Epithelial cell of prostate (primary cell): ENCODE measurements at regions not wholly inside any gene's neighbourhood (a gene's known extent, or its start where the extent isn't known, plus 50 kb on each side); places are given as distances from the start of the nearest gene placed in this dataset.

Source experiments
- DNase-seq: peaks from one replicate; pipeline ENCODE4 v3.0.0-alpha.2; 2011; ENCODE audit warnings: low read depth, low spot score
- H3K27ac ChIP-seq: fragments of 450-650 bp; 2 replicates; pipeline ENCODE4 v1.5.1; 2017; ENCODE audit warnings: mild to moderate bottlenecking

DNA sequence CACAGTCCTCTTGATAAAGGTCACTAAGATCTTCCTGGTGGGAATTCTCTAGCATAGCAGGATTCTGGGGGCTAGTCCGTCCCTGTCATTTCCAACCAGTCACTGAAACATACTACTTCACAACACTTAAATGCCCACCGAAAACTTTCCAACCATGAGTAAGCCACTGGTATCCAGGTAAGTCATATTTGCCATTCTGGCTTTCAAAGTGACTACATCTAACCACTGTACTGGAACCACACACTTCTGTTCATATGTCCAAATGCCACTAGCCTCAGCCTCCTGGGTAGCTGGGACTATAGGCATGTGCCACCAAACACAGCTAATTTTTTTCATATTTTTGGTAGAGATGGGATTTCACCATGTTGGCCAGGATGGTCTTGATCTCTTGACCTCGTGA lies 64.3 kb upstream of the VANGL1 start:
- DNase-seq, result no peak

DNA sequence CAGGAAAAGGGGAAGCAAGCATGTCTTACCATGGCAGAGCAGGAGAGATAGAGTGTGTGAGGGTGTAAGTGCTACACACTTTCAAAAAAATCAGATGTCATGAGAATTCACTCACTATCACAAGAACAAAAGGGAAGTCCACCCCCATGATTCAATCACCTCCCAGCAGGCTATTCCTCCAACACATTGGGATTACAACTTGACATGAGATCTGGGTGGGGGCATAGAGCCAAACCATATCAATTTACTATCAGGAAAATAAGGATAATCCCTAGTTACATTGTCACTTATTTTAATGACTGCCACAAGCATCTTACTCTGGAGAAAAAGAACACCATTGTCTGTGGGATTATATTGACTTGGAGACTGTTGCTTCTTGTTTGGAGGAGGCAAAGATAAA lies 66.1 kb upstream of the VANGL1 start:
- no peak for DNase-seq
- H3K27ac ChIP-seq, result no peak overlapping the region

More for the DNA sequence above, 64.3 kb upstream of the VANGL1 start:
- H3K27ac ChIP-seq, result no peak overlapping the region

GRCh38 chr1:115572710-115573109 lies 69.1 kb upstream of the VANGL1 start:
- no peak for DNase-seq
- H3K27ac ChIP-seq, result no peak overlapping the region

DNA sequence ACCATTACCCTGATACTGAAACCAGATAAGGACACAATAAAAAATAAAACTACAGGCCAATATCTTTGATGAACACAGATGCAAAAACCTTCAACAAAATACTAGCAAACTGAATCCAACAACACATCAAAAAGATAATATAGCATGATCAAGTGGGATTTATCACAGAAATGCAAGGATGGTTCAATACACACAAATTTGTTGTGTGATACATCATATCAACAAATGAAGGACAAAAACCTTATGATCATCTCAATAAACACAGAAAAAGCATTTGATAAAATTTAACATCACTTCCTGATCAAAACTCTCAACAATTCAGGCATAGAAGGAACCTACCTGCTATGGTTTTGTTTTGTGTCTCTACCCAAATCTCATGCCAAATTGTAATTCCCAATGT lies 74.3 kb upstream of the VANGL1 start:
- no peak for DNase-seq
- H3K27ac ChIP-seq, result no peak overlapping the region

DNA sequence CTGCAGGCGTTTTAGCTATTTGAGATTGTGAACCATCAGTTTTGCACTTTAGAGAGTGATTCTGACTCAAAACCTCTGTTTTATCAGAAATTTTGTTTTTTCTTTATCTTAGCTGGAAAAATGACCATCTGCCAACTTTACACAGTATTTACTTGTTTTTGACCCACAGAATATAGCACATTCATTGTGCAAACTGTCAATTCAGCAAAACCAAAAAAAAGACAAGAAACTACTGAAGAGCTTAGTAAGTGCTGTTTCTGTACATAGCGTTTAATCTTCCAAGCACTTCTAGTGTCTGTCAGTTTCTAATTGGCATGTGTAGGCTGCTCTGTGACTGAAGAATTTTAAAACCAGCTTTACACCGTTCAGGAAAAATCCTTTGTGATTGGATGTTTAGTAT lies 76.0 kb upstream of the VANGL1 start:
- H3K27ac ChIP-seq, result no peak overlapping the region
- no peak for DNase-seq

DNA sequence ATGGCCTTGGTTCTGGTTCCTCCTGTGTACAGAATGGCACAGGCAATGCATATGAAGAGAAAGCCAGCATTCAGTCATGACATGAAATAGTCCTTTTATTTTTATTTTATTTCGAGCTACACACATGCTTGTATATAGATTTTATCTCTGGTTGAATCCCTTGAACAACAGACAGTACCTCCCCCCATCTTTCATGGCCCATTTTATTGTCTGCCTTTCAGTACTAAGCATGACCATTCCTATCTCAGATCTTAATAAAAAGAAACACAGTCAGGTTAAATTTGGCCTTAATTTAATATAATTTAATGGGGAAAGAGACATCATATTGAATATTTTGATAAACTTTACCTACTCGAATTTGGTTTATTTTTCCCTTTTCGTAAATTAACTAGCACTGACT lies 76.4 kb upstream of the VANGL1 start:
- H3K27ac ChIP-seq, result no peak overlapping the region
- DNase-seq, result no peak

DNA sequence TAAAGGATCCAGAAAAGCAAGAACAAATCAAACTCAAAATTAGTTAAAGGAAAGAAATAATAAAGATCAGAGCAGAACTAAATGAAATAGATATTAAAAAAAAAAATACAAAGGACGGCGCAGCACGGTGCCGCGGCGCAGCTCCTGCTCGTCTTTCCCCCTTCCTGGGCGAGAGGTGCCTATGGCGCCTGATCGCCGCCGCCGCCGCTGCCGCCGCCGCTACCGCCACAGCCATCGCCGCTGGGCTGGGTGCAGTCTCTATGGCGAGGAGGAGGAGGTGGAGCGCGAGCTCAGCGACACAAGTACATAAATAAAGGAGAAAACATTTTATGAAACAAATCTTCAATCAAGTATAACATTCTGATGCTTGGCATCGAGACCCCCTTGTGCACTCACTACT lies 77.6 kb upstream of the VANGL1 start:
- no peak for DNase-seq
- no peak overlapping the region for H3K27ac ChIP-seq

- DNase-seq, result no peak
- no peak overlapping the region for H3K27ac ChIP-seq
Measured at GRCh38 chr1:115560027-115560426, 81.7 kb upstream of the VANGL1 start.

DNA sequence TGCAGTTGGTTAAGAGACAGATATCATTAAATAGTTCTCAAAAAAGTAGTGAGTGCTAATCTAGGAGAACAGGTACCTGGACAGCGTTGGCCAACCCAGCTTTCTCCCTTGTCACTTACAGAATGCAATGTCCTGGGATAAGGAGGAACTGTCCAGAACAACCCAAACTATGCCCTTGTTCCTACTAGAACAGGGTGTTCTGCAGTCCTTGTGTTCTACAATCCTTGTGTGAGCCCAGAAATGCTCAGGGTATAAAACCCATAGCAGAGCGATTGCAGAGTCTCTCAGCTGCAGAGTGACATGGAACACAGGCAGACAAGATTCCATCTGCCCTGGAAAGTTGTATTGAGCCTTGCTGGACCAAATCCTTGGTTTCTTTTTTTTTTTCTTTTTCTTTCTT lies 83.5 kb upstream of the VANGL1 start:
- no peak overlapping the region for H3K27ac ChIP-seq
- DNase-seq, result no peak

DNA sequence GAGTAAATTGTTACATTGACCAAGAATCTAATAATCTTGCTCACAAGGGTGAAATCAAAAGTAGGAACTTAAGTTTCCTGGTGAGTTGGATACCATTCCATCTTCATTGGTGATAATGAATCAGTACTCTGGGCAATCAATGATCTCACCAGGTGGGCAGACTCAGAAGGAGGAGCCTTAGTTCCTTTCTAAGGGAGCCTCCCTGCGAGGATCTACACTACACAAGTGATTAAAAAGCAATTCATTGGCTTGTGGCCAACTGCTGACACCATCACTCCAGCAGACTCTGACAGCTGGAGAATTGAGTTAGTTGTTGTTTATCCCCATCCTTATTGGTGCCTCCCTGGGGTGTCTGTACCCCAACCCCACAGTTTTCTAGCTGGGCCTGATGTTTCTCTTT lies 84.1 kb upstream of the VANGL1 start:
- H3K27ac ChIP-seq, result no peak overlapping the region
- DNase-seq, result peak; percentile 18

DNA sequence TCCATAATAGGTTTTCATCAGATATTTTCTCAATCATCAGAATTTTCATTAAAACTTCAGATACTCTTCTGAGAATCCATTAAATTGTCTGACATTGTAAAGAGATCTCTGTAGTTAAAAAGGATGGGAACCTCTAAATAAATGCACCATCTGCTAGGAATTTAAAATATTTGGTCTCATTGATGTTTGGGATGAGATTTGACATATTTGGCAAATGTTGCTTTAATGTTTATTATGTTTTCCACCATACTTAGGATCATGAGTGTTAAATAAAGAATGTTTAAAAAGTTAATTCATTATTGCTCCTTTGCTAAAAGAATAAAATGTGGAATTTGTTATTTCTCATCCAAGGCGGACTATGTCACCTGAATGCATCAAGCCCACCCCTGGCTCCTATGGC lies 85.5 kb upstream of the VANGL1 start:
- no peak for DNase-seq
- no peak overlapping the region for H3K27ac ChIP-seq

DNA sequence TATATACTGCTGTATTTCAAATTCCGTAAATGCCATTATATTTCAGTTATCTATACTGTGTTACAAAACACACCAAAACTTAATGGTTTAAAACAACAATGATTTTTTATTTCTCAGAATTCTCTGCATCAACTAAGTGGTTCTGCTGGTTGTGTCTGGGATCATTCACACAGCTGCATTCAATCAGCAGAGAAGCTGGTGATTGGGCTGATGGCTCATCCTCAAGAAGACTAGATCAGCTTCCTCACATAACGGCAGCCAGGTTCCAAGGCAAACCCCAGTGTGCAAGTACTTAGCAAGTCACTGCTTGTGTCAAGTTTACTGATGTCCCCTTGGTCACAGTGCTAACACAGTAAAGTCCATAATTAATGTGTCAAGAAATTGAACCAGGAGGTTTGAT lies 86.3 kb upstream of the VANGL1 start:
- DNase-seq, result no peak
- H3K27ac ChIP-seq, result no peak overlapping the region

DNA sequence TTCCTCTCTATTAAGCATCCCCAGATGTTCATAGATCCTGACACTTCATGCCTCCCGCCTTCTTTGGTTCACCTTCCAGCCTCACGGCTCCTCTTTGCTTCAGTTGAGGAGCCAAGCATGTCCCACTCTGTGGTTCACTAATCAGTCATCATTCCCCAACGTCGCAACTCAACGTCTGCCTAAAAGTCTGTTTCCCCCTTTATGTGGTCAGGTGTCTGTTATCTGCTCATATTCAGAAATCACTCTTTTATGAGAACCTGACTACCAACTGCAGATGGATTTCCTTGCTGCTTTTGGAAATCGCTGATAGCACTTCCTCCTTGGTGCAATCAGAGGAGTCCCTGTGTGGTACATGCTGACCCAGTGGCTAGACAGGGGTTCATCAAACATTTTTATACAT lies 94.1 kb upstream of the VANGL1 start:
- no peak overlapping the region for H3K27ac ChIP-seq
- DNase-seq, result no peak

GRCh38 chr1:115546846-115547245 lies 94.9 kb upstream of the VANGL1 start:
- peak overlapping the region; percentile 85 for H3K27ac ChIP-seq
- no peak for DNase-seq

- H3K27ac ChIP-seq, result peak overlapping the region; percentile 85
- DNase-seq, result peak; percentile 85
Measured at GRCh38 chr1:115545791-115546733, 95.7 kb upstream of the VANGL1 start.

GRCh38 chr1:115545096-115545720 lies 96.6 kb upstream of the VANGL1 start:
- DNase-seq, result no peak
- peak overlapping the region; percentile 85 for H3K27ac ChIP-seq

- no peak overlapping the region for H3K27ac ChIP-seq
- DNase-seq, result no peak
Measured at GRCh38 chr1:115544131-115544530, 97.6 kb upstream of the VANGL1 start.

- H3K27ac ChIP-seq, result no peak overlapping the region
Measured at GRCh38 chr1:115543247-115543646, 98.5 kb upstream of the VANGL1 start.

DNA sequence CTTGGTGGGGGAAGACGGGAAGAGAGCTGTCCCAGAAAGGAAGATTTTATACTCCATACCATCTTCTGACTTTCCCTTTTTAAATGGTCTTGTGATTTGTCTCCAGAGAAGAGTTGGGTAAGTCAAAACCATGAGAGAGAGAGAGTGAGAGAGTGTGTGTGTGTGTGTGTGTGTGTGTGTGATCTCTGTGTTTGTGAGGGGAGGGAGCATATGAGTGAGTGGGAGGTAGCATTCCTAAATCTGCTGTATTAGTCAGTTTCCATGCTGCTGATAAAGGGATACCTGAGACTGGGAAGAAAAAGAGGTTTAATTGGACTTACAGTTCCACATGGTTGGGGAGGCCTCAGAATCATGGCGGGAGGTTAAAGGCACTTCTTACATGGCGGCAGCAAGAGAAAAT lies 102.0 kb upstream of the VANGL1 start:
- H3K27ac ChIP-seq, result peak overlapping the region; percentile 51
- no peak for DNase-seq

More at GRCh38 chr1:115543247-115543646, 98.5 kb upstream of the VANGL1 start:
- DNase-seq, result no peak

- no peak for DNase-seq
- H3K27ac ChIP-seq, result peak overlapping the region; percentile 51
Measured at GRCh38 chr1:115539061-115539460, 102.7 kb upstream of the VANGL1 start.

DNA sequence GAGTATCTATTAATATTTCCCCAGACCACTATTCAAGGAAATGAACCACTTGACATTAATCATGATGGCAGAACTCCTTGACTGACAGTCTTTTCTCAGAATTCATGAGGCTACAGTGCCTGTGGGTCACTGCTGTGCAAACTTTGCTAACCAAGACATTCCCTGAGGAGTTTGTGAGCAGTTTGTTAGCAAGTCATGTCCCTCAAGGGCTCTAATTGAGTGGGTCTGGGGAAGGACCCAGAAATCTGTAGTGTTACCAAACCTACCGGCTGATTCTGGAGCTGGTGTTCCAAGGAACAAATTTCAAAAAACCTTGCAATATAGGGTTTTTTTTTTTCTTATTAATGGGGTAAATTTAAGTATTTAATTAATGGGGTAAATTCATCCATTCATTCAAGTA lies 103.2 kb upstream of the VANGL1 start:
- H3K27ac ChIP-seq, result peak overlapping the region; percentile 51
- no peak for DNase-seq

DNA sequence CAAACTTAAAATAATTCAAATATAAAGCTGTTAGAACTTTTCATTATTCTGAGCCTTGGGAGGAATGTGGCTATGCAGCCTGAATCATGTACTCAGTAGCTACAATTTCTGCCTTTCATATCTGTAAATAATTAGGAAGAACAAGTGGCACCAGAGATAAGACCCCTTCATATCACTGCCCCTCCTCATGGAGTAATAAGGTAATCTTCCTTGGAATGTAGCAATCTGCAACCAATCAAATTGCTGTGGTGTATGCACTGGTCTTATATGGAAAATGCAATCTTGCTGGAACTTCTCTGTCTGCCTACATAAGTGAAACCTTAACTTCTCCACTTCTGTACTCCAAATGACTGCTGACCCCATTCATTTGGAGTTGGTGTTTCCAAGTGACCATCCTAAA lies 104.4 kb upstream of the VANGL1 start:
- no peak overlapping the region for H3K27ac ChIP-seq
- DNase-seq, result no peak
